Hematopoietic multipotent progenitor cell treated with erythropoietin and hydrocortisone succinate and interleukin-3 and kit ligand, for 8 days (in vitro differentiated cells): ENCODE measurements at regions not wholly inside any gene's neighbourhood (a gene's known extent, or its start where the extent isn't known, plus 50 kb on each side); places are given as distances from the start of the nearest gene placed in this dataset.
"Not testable (repeated sequence)": the region's sequence is repeated elsewhere in the genome, so short reads cannot be mapped to it uniquely, and the experiment has no call there.

ENCODE experiments used
- DNase-seq: peaks from one replicate; pipeline ENCODE4 v3.0.0-alpha.2; 2015

DNA sequence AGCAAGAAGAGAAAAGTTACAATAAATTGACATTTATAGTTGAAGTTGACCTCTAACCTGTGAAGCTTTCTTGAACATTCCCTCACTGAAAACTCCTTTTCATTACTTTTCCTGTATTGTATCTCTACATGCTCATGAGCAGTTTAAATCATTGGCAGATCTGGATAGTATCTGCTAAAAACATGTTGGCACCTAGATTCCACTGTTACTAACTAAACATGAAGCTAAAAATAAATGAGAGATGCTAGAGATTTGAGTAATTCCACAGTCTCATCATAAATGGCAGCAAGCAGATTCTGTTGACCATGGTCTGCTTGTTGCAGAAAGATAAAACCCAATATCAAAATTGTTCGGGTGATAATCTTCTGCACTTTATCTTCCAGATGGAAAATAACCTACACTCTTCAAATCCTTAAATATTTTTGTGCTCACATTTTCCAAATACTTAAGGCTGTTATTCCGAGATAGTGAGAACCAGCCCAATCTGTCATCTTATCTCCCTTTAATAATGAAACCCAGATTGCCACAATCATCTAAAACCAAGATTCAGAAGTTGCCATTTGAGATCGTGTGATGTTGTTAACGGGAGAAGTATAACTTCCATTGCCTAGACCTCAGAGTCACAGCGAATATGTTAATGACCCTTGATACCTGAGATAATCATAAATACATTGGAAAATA lies 171.0 kb upstream of the DAAM1 start:
- no peak for DNase-seq

DNA sequence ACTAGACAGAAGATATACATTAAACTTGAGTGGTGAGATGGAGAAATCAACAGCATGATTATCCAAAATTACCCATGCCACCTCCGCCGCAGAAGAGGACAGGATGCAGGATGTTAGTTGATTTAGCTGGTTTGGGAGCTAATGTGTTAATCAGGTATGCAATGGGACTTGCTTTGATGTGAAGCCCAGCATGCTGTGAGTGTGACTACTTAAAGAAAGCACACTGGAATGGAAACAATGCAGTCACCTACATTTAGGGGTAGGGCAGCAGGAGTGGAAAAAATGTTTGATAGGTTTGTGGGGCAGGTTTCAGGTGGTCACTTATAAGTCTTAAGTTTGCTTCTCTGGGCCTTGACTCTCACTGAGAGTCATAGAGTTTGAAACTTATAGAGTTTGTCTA lies 170.0 kb upstream of the DAAM1 start:
- DNase-seq, result no peak

- no peak for DNase-seq
Observed at GRCh38 chr14:59018978-59019377, 169.5 kb upstream of the DAAM1 start.

DNA sequence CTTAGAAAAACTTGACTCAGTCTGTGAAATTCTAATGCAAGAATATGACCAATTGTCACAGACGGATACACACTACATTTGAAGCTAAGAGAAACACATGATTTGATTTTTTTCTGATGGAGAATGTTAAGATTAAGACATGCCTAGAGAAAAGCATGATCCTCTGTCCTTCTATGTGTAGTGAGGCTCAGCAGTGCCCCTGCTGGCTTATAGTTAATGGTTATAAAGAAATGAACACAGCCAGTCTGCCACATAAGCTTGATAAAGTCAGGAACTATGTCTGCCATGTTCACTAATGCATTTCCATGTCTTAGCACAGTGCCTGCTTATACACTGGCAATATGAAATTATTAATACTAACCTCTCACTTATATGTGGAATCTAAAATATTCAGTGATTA lies 168.1 kb upstream of the DAAM1 start:
- peak; percentile 21 for DNase-seq

DNA sequence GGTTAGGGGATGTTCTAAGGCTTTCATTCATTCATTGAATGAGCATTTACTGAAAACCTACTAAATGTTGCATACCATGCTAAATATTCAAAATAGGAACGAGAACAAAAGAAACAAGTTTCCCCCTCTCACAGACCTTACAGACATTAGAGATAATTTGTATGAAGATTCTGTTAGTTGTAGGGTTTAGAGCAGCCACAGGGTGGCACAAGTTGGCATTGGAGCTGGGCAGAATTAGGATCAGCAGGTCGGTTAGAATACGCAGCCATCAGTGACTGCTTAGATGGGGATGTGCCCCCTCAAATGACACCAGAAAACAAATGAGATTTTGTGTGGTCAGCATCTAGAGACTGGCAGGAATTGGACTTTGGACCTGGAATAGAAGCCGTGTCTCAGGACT lies 166.3 kb upstream of the DAAM1 start:
- no peak for DNase-seq

DNA sequence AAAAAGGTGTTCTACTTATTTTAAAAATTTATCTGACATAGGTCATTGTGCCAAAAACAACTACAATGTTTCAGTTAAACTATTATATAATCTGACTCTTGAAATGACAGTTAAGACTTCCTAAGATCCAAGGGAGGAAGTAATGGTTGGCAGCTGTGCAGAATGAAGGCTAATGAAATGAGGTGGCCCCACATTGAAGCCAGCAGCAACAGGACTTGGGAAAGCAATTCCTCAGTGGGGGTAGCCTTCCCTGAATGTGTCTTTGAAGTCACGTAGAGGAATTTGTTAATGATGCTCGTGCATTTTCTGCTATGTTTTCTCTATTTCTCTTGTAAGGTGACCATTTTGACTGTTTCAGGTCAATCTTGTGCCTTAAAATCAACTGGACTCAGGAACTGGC lies 162.4 kb upstream of the DAAM1 start:
- DNase-seq, result no peak

DNA sequence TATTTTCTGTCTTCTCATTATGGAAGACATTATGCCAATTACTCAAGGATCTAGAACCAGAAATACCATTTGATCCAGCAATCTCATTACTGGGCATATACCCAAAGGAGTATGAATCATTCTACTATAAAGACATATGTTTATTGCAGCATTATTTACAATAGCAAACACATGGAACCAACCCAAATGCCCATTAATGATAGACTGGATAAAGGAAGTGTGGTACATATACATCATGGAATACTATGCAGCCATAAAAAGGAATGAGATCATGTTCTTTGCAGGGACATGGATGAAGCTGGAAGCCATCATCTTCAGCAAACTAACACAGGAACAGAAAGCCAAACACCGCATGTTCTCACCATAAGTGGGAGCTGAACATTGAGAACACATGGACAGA lies 161.8 kb upstream of the DAAM1 start:
- not testable (repeated sequence) for DNase-seq

DNA sequence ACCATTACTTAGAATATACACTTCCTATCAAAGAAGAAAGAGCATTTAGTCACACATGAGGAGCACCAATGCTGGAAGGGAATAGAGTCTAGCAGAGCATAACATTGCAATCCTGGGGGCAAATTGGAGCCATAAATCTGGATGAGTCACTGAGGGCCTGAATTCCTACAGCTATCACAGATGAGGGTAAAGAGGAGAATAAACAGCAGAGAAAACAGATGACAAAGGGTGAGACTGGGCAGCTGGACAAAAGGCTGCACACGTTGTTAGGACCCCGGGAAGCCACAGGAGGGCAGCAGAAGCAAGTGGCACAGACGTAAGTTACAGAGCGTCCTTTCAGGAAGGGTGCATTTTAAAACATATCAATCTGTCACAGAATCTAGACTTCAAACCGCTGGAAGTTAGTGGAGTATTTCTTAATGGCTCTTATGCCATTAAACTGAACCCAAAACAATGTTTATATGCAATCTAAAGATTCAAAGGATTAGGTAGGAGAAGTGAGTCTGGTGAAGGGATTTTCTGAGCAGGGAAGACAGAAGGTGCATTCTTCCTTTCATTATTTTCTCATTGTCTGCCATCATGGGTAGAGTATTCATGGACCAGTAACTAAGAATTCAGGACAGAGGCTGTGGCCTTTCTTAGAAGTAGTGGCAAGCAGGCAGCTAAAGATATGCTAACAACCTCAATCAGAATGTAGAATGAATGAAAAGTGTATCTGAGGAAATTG lies 159.8 kb upstream of the DAAM1 start:
- peak; percentile 54 for DNase-seq

- DNase-seq, result no peak
Observed at GRCh38 chr14:59032826-59033225, 155.6 kb upstream of the DAAM1 start.

- DNase-seq, result no peak
Observed at GRCh38 chr14:59036134-59036533, 152.3 kb upstream of the DAAM1 start.

DNA sequence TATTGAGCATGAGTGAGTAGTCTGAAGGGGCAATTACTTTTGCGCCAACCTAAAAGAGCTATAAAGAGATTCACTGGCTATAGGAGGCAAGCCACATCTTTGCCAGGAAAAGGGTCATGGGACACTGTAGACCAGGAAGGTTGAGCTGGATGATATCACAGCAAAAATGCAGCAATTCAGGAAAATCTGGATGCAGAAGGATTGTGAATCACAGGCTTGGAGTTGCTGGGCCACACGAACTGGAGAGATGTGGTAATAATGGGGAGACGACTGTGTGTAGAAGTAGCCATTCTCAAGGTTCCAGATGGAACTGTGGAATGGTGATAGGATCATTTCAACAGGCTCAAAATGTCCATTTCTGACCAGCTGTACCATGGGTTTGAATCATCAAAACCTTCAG lies 151.4 kb upstream of the DAAM1 start:
- no peak for DNase-seq

- no peak for DNase-seq
Observed at GRCh38 chr14:59037620-59038019, 150.8 kb upstream of the DAAM1 start.

GRCh38 chr14:59038746-59039145 lies 149.7 kb upstream of the DAAM1 start:
- DNase-seq, result no peak

DNA sequence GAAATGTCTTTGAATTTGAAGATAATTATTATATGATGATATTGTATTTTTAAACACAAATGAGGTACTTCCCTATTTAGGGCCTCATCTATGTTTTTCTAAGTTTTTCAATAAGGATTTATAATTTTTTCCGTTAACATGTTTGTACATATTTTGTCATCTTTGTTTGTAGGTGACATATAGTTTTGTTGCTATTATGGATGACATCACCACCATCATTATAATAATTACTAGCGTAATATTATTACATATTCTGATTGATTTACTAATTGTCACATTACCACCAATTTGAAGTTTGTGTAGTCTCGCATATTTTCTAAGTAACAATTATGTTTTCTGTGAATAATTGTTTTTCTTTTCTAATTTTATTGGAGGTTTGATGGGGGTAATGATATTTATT lies 147.2 kb upstream of the DAAM1 start:
- DNase-seq, result no peak

GRCh38 chr14:59044707-59045106 lies 143.8 kb upstream of the DAAM1 start:
- no peak for DNase-seq

DNA sequence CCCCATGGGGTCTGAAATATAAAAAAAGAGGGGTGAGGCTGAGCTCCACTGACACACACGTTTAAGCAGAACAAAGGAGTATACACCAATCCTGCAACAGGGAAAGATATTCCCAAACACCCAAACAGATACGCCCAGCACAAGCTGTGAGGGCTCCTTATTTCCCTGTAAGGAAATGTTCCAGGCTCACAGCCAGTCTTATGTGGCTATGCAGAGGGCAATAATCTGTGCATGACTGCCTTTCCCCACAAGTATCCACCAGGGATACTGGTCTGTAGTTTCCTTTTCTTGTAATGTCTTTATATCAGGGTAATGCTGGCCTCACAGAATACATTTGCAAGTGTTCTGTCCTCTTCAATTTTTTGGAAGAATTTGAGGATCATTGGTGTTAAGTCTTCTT lies 141.7 kb upstream of the DAAM1 start:
- DNase-seq, result no peak

- no peak for DNase-seq
Observed at GRCh38 chr14:59055006-59055405, 133.5 kb upstream of the DAAM1 start.

DNA sequence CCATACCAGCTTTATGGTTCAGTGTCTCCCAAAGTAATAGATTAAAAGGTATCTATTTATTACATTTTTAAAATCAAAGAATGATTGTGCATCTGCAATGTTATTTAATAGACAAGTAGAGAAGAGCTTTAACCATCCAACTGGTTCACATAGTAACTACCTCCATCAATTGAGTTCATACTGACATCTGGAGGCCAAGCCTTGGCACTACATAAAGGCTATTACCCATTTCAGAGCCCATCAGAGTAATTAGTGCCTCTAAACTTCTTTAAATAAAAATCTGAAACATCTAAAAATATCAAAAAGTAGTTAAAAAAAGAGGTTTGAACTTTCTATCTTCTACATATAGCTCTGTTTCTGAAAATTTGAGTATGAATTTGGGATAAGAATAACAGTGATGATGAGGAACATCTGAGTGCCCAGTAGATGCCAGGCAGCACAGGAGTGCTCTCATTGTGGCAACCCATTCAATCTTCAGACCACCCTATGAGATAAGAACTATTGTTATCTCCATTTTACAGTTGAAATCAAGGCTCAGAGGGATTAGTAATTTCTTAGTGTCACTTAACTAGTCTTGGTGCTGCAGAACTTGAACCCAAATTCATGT lies 132.9 kb upstream of the DAAM1 start:
- DNase-seq, result peak; percentile 54

DNA sequence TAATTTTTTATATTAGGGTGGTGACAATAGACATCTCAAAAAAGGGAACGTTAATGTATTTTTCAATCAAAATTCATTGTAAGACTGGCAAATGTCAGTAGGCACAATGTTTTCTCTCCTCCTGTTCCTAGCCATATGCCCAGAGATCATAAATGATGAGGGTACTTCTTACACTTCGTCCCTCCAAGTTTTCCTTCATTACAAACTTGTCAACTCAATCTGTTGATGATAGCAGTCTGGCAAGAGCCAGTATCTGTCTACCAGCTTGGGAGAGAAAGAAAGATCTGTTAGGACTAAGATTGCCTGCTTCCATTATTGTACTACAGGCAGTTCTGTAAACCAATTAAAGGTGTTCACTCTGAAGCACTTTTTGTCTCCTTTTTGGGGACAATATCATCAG lies 130.9 kb upstream of the DAAM1 start:
- DNase-seq, result no peak

DNA sequence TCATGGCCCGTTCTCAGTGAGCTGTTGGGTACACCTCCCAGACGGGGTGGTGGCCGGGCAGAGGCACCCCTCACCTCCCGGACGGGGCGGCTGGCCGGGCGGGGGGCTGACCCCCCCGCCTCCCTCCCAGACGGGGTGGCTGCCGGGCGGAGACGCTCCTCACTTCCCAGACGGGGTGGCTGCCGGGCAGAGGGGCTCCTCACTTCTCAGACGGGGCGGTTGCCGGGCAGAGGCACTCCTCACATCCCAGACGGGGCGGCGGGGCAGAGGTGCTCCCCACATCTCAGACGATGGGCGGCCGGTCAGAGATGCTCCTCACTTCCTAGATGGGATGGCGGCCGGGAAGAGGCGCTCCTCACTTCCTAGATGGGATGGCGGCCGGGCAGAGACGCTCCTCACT lies 129.7 kb upstream of the DAAM1 start:
- not testable (repeated sequence) for DNase-seq

DNA sequence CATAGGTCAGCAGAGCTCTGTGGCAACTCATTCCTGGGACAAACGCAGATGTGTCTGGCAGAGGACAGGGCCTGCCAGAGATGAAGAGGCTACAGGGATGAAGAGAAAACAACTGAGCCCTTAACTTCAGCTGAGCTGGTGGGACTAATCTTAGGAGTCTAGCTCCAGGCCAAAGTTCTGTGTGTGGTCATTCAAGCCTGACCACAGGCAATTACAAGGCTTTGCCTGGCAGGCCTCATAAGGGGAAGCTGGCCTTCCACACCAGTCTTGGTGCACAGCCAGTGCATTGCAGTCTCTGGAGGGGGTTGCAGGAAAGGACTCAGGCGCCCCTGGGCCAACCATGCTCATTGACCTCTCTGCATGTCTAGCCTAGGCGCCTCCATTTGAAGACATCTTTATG lies 127.6 kb upstream of the DAAM1 start:
- no peak for DNase-seq

GRCh38 chr14:59061292-59061691 lies 127.2 kb upstream of the DAAM1 start:
- no peak for DNase-seq

DNA sequence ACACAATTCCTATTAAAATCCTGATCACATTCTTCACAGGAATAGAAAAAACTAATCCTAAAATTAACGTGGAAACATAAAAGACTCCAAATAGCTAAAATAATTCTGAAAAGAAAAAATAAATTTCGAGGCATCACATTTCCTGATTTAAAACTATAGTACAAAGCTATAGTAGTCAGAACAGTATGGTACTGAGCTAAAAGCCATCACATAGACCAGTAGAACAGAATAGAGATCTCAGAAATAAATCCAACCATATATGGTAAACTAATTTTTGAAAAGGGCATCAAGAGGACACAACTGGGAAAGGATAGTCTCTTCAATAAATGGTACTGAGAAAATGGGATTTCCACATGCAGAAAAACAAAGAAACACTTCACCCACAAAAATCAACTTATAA lies 125.2 kb upstream of the DAAM1 start:
- no peak for DNase-seq

DNA sequence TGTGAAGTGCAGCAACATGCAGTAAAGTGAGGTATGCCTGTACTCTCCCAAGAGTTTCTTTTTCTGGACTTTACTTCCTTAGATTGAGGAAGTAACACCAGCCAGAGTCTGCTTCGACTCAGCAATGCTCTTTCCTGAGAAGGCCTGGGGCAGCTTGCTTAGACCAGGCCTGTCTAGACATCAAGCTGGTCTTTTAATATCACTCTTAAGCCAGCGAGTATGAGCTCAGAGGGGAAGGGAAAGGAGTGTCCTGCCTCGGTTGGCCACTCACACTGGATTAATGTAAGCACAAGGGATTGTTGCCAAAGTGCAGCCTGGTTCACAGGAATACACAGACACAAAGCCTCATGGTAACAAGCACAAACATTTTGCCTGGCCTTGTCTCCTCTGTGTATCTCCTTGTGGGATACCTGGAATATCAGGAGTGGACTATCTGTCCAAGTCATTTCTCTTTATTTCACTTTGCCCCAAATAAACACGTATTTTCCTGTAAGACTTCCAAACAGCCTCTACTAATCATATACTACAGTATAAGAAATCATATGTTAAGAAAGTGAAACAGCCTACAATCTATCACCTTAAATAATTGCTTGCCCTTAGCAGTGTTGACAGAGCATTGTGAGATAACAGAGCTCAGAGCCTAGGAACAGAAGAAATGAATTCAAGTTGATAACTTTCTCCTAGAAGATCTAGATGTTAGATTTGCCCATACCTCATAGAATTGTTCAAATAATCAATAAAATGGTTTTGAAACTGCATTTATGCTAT lies 121.2 kb upstream of the DAAM1 start:
- DNase-seq, result no peak
